IMR-90 (cell line): ENCODE measurements at regions not wholly inside any gene's neighbourhood (a gene's known extent, or its start where the extent isn't known, plus 50 kb on each side); places are given as distances from the start of the nearest gene placed in this dataset.

Experiments
- ATAC-seq: fragments of 200-7000 bp; cut with Tn5 transposase; 2 replicates; pipeline ENCODE4 v1.9.1; 2020; ENCODE audit warnings: low read depth, mild to moderate bottlenecking, moderate library complexity
- BruUV-seq: library from RNA; stranded (reverse); fragments of 400-500 nt; replicated peaks from 2 replicates; lab custom pipeline; 2021; lab: Mats Ljungman, UMichigan
- CTCF ChIA-PET: fragments of 300-600 bp; formaldehyde crosslinking; extraction: SDS; loops from one replicate; lab custom pipeline; 2021; ENCODE audit warnings: antibody characterized with exemption; lab: Yijun Ruan, JAX
- POLR2A ChIA-PET: fragments of 300-600 bp; sonication (Branson Sonifier 250); formaldehyde crosslinking; loops from one replicate; lab custom pipeline; 2022; ENCODE audit warnings: antibody characterized with exemption; ENCODE audit not compliant: unreplicated experiment; lab: Charles Lee
- DNase-seq: peaks from one replicate; pipeline ENCODE4 v3.0.0; 2013
- H2AFZ ChIP-seq: replicated peaks from 2 replicates; pipeline ENCODE3; 2013; ENCODE audit warnings: low read length, mild to moderate bottlenecking; ENCODE audit not compliant: poor library complexity
- H2AK5ac ChIP-seq: 2 replicates; pipeline ENCODE4 v1.6.1; 2013; ENCODE audit warnings: low read depth, low read length, inconsistent platforms
- H2AK9ac ChIP-seq: replicated peaks from 2 replicates; pipeline ENCODE3; 2013; ENCODE audit warnings: mild to moderate bottlenecking, low read depth, low read length, moderate library complexity; ENCODE audit not compliant: poor library complexity
- H2BK120ac ChIP-seq: 2 replicates; pipeline ENCODE4 v1.6.1; 2013; ENCODE audit warnings: low read depth, low read length, inconsistent platforms
- H2BK15ac ChIP-seq: 3 replicates; pipeline ENCODE4 v1.6.1; 2013; ENCODE audit warnings: low read depth, low read length, inconsistent platforms
- H2BK20ac ChIP-seq: 2 replicates; pipeline ENCODE4 v1.6.1; 2013; ENCODE audit warnings: low read depth, mild to moderate bottlenecking, inconsistent platforms, low read length, moderate library complexity
- H2BK5ac ChIP-seq: 2 replicates; pipeline ENCODE4 v1.6.1; 2013; ENCODE audit warnings: mild to moderate bottlenecking, low read depth, low read length, inconsistent platforms; ENCODE audit not compliant: poor library complexity, severe bottlenecking
- H3K14ac ChIP-seq: replicated peaks from 2 replicates; pipeline ENCODE4 v1.6.1; 2013; ENCODE audit warnings: low read depth, low read length, inconsistent platforms
- H3K18ac ChIP-seq: 2 replicates; pipeline ENCODE4 v1.6.1; 2013; ENCODE audit warnings: low read depth, low read length, control low read depth
- H3K23ac ChIP-seq: 2 replicates; pipeline ENCODE4 v1.6.1; 2013; ENCODE audit warnings: low read depth, low read length, inconsistent platforms
- H3K27ac ChIP-seq: 2 replicates; pipeline ENCODE4 v1.5.1; 2013; ENCODE audit warnings: mild to moderate bottlenecking, control low read depth, low read length; ENCODE audit not compliant: insufficient read depth
- H3K27me3 ChIP-seq: 2 replicates; pipeline ENCODE4 v1.6.1; 2013; ENCODE audit warnings: low read length; ENCODE audit not compliant: control insufficient read depth, insufficient read depth
- H3K36me3 ChIP-seq: 2 replicates; pipeline ENCODE4 v1.6.1; 2013; ENCODE audit warnings: low read length, mixed read lengths; ENCODE audit not compliant: control insufficient read depth, insufficient read depth
- H3K4ac ChIP-seq: 2 replicates; pipeline ENCODE4 v1.6.1; 2013; ENCODE audit warnings: low read depth, low read length, inconsistent platforms
- H3K4me1 ChIP-seq: 2 replicates; pipeline ENCODE4 v1.6.1; 2013; ENCODE audit warnings: low read length, mixed read lengths; ENCODE audit not compliant: control insufficient read depth, insufficient read depth
- H3K4me2 ChIP-seq: 2 replicates; pipeline ENCODE4 v1.6.1; 2013; ENCODE audit warnings: low read depth, mild to moderate bottlenecking, control low read depth, low read length, moderate library complexity
- H3K4me3 ChIP-seq: 2 replicates; pipeline ENCODE4 v1.5.1; 2013; ENCODE audit warnings: low read depth, mild to moderate bottlenecking, control low read depth, low read length, moderate library complexity; ENCODE audit not compliant: insufficient read depth
- H3K56ac ChIP-seq: 2 replicates; pipeline ENCODE4 v1.6.1; 2013; ENCODE audit warnings: low read length, inconsistent platforms; ENCODE audit not compliant: insufficient read depth; ENCODE audit errors: extremely low read depth
- H3K79me1 ChIP-seq, 2 experiments: 2 replicates each; pipeline ENCODE4 v1.6.1; 2013; ENCODE audit warnings: low read length in 2 of 2, inconsistent platforms in 1 of 2, low read depth in 1 of 2
- H3K9ac ChIP-seq: 2 replicates; pipeline ENCODE4 v1.6.1; 2013; ENCODE audit warnings: low read depth, low read length, control low read depth
- H3K9me1 ChIP-seq: 2 replicates; pipeline ENCODE4 v1.6.1; 2013; ENCODE audit warnings: low read length, inconsistent platforms; ENCODE audit not compliant: insufficient read depth
- H3K9me3 ChIP-seq: 2 replicates; pipeline ENCODE4 v1.6.1; 2013; ENCODE audit warnings: low read length; ENCODE audit not compliant: control insufficient read depth, insufficient read depth
- H4K20me1 ChIP-seq: 2 replicates; pipeline ENCODE4 v1.6.1; 2013; ENCODE audit warnings: low read length, inconsistent platforms; ENCODE audit not compliant: insufficient read depth
- H4K5ac ChIP-seq: 2 replicates; pipeline ENCODE4 v1.6.1; 2013; ENCODE audit warnings: mild to moderate bottlenecking, low read depth, low read length, control low read depth
- H4K8ac ChIP-seq, 2 experiments: 2 replicates each; pipeline ENCODE4 v1.6.1; 2013; ENCODE audit warnings: low read depth in 2 of 2, low read length in 2 of 2, control low read depth in 1 of 2, inconsistent platforms in 1 of 2
- H4K91ac ChIP-seq: 2 replicates; pipeline ENCODE4 v1.6.1; 2013; ENCODE audit warnings: low read depth, low read length, inconsistent platforms; ENCODE audit not compliant: insufficient read depth
- CEBPB ChIP-seq: IDR thresholded peaks from 2 replicates; pipeline ENCODE4 v1.6.1; 2012; ENCODE audit warnings: low read depth, low read length, improper control_type of control experiment
- CHD1 ChIP-seq: IDR thresholded peaks from 2 replicates; pipeline ENCODE4 v1.6.1; 2012; ENCODE audit warnings: low read depth, low read length, improper control_type of control experiment
- ELK1 ChIP-seq: fragments of 150-350 bp; IDR thresholded peaks from 2 replicates; pipeline ENCODE4 v1.6.1; 2016; ENCODE audit warnings: low read depth, mild to moderate bottlenecking, low read length, moderate library complexity, borderline replicate concordance
- FOS ChIP-seq: fragments of 150-350 bp; IDR thresholded peaks from 2 replicates; pipeline ENCODE4 v1.6.1; 2016; ENCODE audit warnings: low read depth, low read length
- MXI1 ChIP-seq: IDR thresholded peaks from 2 replicates; pipeline ENCODE4 v1.6.1; 2012; ENCODE audit warnings: low read depth, mild to moderate bottlenecking, low read length, moderate library complexity, borderline replicate concordance
- NFE2L2 ChIP-seq: fragments of 150-350 bp; IDR thresholded peaks from 2 replicates; pipeline ENCODE4 v1.6.1; 2016; ENCODE audit warnings: low read depth, mild to moderate bottlenecking, low read length
- POLR2A ChIP-seq: IDR thresholded peaks from 2 replicates; pipeline ENCODE4 v1.6.1; 2012; ENCODE audit warnings: mild to moderate bottlenecking, low read depth, low read length
- WGBS, 2 experiments: methylation state at CpG; one replicate each; pipeline versions ENCODE4 v1.1.5 to v1.1.7; 2013; ENCODE audit warnings: missing lambda C conversion rate in 2 of 2; ENCODE audit not compliant: insufficient read length in 1 of 2; ENCODE audit errors: extremely low coverage in 2 of 2; 5-methylcytosine and 5-hydroxymethylcytosine counted together
- dilution Hi-C: fragments of 300-500 bp; cut with HindIII; formaldehyde crosslinking; loops from one replicate; pipeline ENCODE4 v1.14.3; 2018; ENCODE audit warnings: low sequenced_read_pairs; ENCODE audit not compliant: unreplicated experiment
- in situ Hi-C: fragments of 300-500 bp; cut with MboI; formaldehyde crosslinking; loops from 3 replicates; pipeline ENCODE4 v1.14.3; 2019; ENCODE audit warnings: low sequenced_read_pairs, inconsistent platforms, mixed read lengths
- intact Hi-C: fragments of 100-400 bp; cut with micrococcal nuclease; formaldehyde crosslinking; loops from 2 replicates; pipeline ENCODE4 v1.10.0; 2022
- TF ChIP-seq, protein P1 (sequence below): fragments of 150-350 bp; IDR thresholded peaks from 2 replicates; pipeline ENCODE4 v1.6.1; 2017; ENCODE audit warnings: mild to moderate bottlenecking, antibody characterized with exemption, low read length, low read depth
- TF ChIP-seq, protein P2 (sequence below): conservative IDR thresholded peaks from 2 replicates; pipeline ENCODE4 v1.5.1; 2012; ENCODE audit warnings: mild to moderate bottlenecking, low read depth, low read length, improper control_type of control experiment

DNA sequence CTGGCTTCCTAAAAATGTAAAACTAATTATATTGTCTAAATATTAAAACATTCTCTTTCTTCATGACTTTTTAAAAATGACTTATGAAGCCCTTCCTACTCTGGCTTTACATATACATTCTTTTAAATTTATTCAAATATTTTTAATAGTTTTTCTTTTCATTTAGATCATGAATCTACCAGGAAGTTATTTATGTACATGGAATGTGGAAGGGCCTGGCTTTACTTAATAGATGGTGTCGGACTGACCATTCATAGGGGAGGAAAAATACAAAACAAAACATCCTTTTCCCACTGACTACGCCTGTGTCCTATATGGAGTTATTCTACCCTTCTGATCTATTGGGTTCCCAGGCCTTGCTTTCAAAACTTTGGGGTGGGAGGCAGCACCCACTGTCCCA lies 129.8 kb downstream of the MACROH2A1 start:
- intact Hi-C loops (loop anchor here (5.0 kb wide), 1 partner anchor 532 kb away; the partner anchor contains the start of gene CAMLG), in situ Hi-C loops (no loop called here), dilution Hi-C loops (no loop called here)
- Histone ChIP-seq H2AK9ac (peak overlapping the region; percentile 89), H3K4me1 (peaks cover 44% of the 10 kb centered on the region), H2AFZ (peak overlapping the region; percentile 69), H2BK15ac (peak overlapping the region; percentile 89), H3K56ac (peak overlapping the region; percentile 96), H4K91ac (peak overlapping the region; percentile 97), H4K5ac (peak overlapping the region; percentile 93), H3K9ac (peak overlapping the region; percentile 60), H3K27ac (peak overlapping the region; percentile 89), H3K9me1 (peaks cover 34% of the 10 kb centered on the region), H4K20me1 (no peaks in the 10 kb centered on the region), H3K23ac (peak overlapping the region; percentile 96), H2BK20ac (peak overlapping the region; percentile 93), H3K79me1 (peaks cover 0 to 47% of the 10 kb centered on the region in 2 experiments; a peak in 3 of 4 replicates), H4K8ac (peak overlapping the region; percentile 94 to 97), H3K27me3 (no peaks in the 10 kb centered on the region), H3K14ac (peak overlapping the region; percentile 94), H3K4me2 (peak overlapping the region; percentile 62), H3K18ac (peak overlapping the region; percentile 88), H3K4ac (peak overlapping the region; percentile 98), H3K36me3 (no peaks in the 10 kb centered on the region), H2AK5ac (peak overlapping the region; percentile 73), H3K4me3 (no peak overlapping the region), H2BK5ac (peak overlapping the region; percentile 99), H3K9me3 (no peaks in the 10 kb centered on the region), H2BK120ac (peak overlapping the region; percentile 99)
- TF ChIP-seq MXI1 (no peak), POLR2A (no peak), ELK1 (no peak), CHD1 (no peak), CEBPB (no peak), NFE2L2 (no peak), FOS (no peak)
- TF ChIP-seq, protein P1, sequence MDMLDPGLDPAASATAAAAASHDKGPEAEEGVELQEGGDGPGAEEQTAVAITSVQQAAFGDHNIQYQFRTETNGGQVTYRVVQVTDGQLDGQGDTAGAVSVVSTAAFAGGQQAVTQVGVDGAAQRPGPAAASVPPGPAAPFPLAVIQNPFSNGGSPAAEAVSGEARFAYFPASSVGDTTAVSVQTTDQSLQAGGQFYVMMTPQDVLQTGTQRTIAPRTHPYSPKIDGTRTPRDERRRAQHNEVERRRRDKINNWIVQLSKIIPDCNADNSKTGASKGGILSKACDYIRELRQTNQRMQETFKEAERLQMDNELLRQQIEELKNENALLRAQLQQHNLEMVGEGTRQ, result no peak
- TF ChIP-seq, protein P2, sequence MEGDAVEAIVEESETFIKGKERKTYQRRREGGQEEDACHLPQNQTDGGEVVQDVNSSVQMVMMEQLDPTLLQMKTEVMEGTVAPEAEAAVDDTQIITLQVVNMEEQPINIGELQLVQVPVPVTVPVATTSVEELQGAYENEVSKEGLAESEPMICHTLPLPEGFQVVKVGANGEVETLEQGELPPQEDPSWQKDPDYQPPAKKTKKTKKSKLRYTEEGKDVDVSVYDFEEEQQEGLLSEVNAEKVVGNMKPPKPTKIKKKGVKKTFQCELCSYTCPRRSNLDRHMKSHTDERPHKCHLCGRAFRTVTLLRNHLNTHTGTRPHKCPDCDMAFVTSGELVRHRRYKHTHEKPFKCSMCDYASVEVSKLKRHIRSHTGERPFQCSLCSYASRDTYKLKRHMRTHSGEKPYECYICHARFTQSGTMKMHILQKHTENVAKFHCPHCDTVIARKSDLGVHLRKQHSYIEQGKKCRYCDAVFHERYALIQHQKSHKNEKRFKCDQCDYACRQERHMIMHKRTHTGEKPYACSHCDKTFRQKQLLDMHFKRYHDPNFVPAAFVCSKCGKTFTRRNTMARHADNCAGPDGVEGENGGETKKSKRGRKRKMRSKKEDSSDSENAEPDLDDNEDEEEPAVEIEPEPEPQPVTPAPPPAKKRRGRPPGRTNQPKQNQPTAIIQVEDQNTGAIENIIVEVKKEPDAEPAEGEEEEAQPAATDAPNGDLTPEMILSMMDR, result no peak
- BruUV-seq, result no TSS peak
- WGBS, 2 experiments, result no CpG with 5 or more reads among the region's 2 CpGs
- ATAC-seq (peak; percentile 54), DNase-seq (peak; percentile 66)
- ChIA-PET CTCF (no interaction called here), POLR2A (no interaction called here)
